ENCODE measurements at regions not wholly inside any gene's neighbourhood (a gene's known extent, or its start where the extent isn't known, plus 50 kb on each side); places are given as distances from the start of the nearest gene placed in this dataset.

DNA sequence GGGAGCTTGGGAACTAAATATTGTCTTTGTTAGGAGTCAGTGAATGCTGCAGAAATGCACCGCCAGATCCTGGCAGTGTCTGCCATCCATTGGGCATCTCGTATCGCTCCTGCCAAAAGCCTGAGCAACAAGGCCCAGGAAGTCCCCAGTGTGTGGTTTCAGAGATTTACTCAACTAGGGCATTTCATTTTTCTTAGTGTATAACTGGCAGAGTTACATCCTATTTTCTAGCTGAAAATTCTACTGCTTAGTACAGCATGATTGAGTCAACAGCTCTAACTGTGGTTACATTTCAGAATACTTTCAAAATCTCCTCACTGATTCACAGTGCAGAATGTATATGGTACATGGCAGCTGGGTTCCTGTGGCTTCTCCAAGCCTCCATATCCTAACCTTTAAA, 95.8 kb upstream of the CREB5 start:
- ChIA-PET POLR2A (no interaction called here), CTCF (no interaction called here)
- H3K4me1 ChIP-seq = no peaks in the 10 kb centered on the region
- H3K4me2 ChIP-seq = no peak overlapping the region
- H3K9me3 ChIP-seq = 0 out of 3 replicates have a peak, but pooled peaks cover 3% of the 10 kb centered on the region
- no peak overlapping the region for H3K4me3 ChIP-seq
- TF ChIP-seq PHF8 (IDR thresholded peaks at IDR 0.05; ENCODE audit: borderline replicate concordance, low read depth) (no peak), TP53 (CRISPR knock-in tag; IDR thresholded peaks at IDR 0.05) (no peak), EP300 (IDR thresholded peaks at IDR 0.05) (no peak), RARB (CRISPR knock-in tag; IDR thresholded peaks at IDR 0.05) (no peak), HOXB13 (CRISPR knock-in tag; IDR thresholded peaks at IDR 0.05; ENCODE audit: low read depth) (no peak), KDM1A (IDR thresholded peaks at IDR 0.05; ENCODE audit: low read depth) (no peak), GATA3 (IDR thresholded peaks at IDR 0.05; ENCODE audit: borderline replicate concordance) (no peak), CEBPB (IDR thresholded peaks at IDR 0.05) (no peak)
- TF ChIP-seq, protein P1, sequence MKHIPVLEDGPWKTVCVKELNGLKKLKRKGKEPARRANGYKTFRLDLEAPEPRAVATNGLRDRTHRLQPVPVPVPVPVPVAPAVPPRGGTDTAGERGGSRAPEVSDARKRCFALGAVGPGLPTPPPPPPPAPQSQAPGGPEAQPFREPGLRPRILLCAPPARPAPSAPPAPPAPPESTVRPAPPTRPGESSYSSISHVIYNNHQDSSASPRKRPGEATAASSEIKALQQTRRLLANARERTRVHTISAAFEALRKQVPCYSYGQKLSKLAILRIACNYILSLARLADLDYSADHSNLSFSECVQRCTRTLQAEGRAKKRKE (CRISPR knock-in tag; IDR thresholded peaks at IDR 0.05; ENCODE audit: low read depth) = no peak
- TF ChIP-seq, protein P2, sequence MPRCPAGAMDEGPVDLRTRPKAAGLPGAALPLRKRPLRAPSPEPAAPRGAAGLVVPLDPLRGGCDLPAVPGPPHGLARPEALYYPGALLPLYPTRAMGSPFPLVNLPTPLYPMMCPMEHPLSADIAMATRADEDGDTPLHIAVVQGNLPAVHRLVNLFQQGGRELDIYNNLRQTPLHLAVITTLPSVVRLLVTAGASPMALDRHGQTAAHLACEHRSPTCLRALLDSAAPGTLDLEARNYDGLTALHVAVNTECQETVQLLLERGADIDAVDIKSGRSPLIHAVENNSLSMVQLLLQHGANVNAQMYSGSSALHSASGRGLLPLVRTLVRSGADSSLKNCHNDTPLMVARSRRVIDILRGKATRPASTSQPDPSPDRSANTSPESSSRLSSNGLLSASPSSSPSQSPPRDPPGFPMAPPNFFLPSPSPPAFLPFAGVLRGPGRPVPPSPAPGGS (IDR thresholded peaks at IDR 0.05) = no peak
- TF ChIP-seq, protein P3, sequence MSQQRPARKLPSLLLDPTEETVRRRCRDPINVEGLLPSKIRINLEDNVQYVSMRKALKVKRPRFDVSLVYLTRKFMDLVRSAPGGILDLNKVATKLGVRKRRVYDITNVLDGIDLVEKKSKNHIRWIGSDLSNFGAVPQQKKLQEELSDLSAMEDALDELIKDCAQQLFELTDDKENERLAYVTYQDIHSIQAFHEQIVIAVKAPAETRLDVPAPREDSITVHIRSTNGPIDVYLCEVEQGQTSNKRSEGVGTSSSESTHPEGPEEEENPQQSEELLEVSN (IDR thresholded peaks at IDR 0.05; ENCODE audit: borderline replicate concordance, low read depth) = no peak
- ATAC-seq (no peak), DNase-seq (ENCODE audit: low read depth in 1 of 2, low spot score in 1 of 2) (no peak), FAIRE-seq (no peak)
- WGBS (ENCODE audit: missing lambda C conversion rate) = 72% methylated on average over 3 of the region's 3 CpGs
- H3K27ac ChIP-seq = no peak overlapping the region

DNA sequence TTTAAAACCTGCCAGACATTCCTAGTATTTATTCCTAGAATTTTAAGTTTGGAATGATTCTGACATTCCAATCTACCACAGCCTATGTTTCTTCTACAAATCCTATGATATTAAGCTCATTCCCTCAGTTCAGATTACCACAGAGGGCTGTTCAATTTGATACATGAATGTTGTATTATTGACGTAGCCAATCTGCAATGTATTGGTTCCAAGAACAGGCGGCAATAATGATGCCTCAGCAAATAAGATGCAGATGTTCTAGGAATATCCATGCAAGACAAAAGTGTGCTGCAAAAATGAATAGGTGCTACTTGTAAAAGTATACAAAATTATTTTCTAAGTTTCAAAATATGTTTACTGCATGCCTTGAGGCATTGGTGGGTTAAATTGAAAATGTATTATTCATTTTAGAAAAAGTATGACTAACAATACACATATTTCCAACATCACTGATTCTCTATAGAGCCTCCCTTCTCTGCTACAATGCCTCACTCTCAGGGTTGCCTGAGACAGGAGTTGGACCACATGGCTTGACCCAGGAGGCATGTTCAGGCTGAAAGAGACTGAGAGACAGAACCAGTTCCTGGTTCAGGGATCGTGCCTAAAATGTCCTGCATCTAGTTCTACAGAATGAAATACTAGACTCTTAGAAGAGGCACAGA, 94.1 kb upstream of the CREB5 start:
- ATAC-seq (no peak), FAIRE-seq (no peak), DNase-seq (ENCODE audit: low read depth in 1 of 2, low spot score in 1 of 2) (no peak)
- CTCF ChIA-PET = interaction anchor here (1.2 kb wide), 1 partner anchor 19 kb away, joined by 6 read pairs; no protein-coding TSS in a partner anchor
- Histone ChIP-seq H3K9me3 (no peaks in the 10 kb centered on the region), H3K4me3 (no peak overlapping the region), H3K27ac (no peak overlapping the region), H3K4me1 (no peaks in the 10 kb centered on the region), H3K4me2 (no peak overlapping the region)
- WGBS (ENCODE audit: missing lambda C conversion rate) = 41% methylated on average over 3 of the region's 3 CpGs
- POLR2A ChIA-PET = no interaction called here
- no peak for TF ChIP-seq ZC3H11A (IDR thresholded peaks at IDR 0.05)
- peak; percentile 76 for TF ChIP-seq MAFK (IDR thresholded peaks at IDR 0.05; ENCODE audit: partially characterized antibody)

DNA sequence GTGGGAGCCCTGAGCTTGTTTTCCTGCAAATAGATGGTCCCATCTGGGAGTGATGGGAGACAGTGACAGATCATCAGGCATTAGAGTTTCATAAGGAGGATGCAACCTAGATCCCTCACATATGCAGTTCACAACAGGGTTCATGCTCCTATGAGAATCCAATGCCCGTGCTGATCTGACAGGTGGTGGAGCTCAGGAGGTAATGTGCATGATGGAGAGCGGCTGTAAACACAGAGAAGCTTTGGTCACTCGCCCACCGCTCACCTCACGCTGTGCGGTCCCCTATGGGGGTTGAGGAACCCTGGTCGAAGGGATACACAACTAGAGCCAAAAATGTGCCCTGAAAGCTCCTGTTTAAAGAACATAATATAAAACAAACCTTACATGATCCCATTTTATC, 88.5 kb upstream of the CREB5 start:
- CTCF ChIA-PET = interaction anchor here (0.9 to 1.9 kb wide), 3 partner anchors 11 to 25 kb away, joined by 3 to 9 read pairs (median 4); no protein-coding TSS in a partner anchor
- TF ChIP-seq MYC (IDR thresholded peaks at IDR 0.05; ENCODE audit: borderline replicate concordance, low read length) = no peak
- Histone ChIP-seq H3K4me2 (no peak overlapping the region), H3K9me3 (no peaks in the 10 kb centered on the region), H3K27ac (no peak overlapping the region), H3K4me1 (no peaks in the 10 kb centered on the region), H3K4me3 (no peak overlapping the region)
- 63% methylated on average over 7 of the region's 7 CpGs for WGBS (ENCODE audit: missing lambda C conversion rate)
- DNase-seq (ENCODE audit: low read depth in 1 of 2, low spot score in 1 of 2) (no peak), ATAC-seq (no peak), FAIRE-seq (no peak)
- POLR2A ChIA-PET = no interaction called here

DNA sequence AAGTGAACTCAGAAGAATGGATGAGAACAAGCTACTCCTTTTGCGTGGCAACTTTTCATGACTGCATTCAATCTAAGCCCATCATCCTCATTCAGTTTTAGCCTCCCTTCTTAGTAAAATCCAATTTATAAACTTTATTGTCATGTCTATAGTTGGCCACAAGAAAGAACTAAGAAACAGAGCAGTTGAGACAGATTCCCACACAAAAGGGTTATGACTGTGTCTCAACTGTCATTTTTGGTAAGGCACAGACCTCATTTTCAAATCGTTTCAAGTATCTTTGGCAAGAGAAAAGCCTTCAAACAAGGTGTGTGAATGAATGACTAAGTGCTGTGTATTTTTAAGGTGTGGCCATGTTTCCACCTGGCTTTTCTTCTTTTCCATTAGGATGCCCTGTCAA, 84.2 kb upstream of the CREB5 start:
- CTCF ChIA-PET = interaction anchor here (0.8 kb wide), 2 partner anchors 29 to 526 kb away, joined by 3 read pairs; no protein-coding TSS in a partner anchor
- no peak overlapping the region for H3K27ac ChIP-seq
- WGBS (ENCODE audit: missing lambda C conversion rate) = 50% methylated on average over 2 of the region's 2 CpGs
- TF ChIP-seq FOSB (CRISPR knock-in tag; IDR thresholded peaks at IDR 0.05) (no peak), ZC3H11A (IDR thresholded peaks at IDR 0.05) (no peak), HOXA7 (CRISPR knock-in tag; IDR thresholded peaks at IDR 0.05) (no peak), RFX5 (IDR thresholded peaks at IDR 0.05) (no peak), FOXS1 (CRISPR knock-in tag; IDR thresholded peaks at IDR 0.05) (no peak), TP53 (CRISPR knock-in tag; IDR thresholded peaks at IDR 0.05) (no peak), NFE2L2 (conservative IDR thresholded peaks at IDR 0.05; ENCODE audit: low read length) (no peak), MAFK (IDR thresholded peaks at IDR 0.05; ENCODE audit: partially characterized antibody) (no peak)
- TF ChIP-seq, protein P4, sequence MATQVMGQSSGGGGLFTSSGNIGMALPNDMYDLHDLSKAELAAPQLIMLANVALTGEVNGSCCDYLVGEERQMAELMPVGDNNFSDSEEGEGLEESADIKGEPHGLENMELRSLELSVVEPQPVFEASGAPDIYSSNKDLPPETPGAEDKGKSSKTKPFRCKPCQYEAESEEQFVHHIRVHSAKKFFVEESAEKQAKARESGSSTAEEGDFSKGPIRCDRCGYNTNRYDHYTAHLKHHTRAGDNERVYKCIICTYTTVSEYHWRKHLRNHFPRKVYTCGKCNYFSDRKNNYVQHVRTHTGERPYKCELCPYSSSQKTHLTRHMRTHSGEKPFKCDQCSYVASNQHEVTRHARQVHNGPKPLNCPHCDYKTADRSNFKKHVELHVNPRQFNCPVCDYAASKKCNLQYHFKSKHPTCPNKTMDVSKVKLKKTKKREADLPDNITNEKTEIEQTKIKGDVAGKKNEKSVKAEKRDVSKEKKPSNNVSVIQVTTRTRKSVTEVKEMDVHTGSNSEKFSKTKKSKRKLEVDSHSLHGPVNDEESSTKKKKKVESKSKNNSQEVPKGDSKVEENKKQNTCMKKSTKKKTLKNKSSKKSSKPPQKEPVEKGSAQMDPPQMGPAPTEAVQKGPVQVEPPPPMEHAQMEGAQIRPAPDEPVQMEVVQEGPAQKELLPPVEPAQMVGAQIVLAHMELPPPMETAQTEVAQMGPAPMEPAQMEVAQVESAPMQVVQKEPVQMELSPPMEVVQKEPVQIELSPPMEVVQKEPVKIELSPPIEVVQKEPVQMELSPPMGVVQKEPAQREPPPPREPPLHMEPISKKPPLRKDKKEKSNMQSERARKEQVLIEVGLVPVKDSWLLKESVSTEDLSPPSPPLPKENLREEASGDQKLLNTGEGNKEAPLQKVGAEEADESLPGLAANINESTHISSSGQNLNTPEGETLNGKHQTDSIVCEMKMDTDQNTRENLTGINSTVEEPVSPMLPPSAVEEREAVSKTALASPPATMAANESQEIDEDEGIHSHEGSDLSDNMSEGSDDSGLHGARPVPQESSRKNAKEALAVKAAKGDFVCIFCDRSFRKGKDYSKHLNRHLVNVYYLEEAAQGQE (IDR thresholded peaks at IDR 0.05) = no peak
- TF ChIP-seq, protein P3 (IDR thresholded peaks at IDR 0.05; ENCODE audit: borderline replicate concordance, low read depth) = no peak
- TF ChIP-seq, protein P5, sequence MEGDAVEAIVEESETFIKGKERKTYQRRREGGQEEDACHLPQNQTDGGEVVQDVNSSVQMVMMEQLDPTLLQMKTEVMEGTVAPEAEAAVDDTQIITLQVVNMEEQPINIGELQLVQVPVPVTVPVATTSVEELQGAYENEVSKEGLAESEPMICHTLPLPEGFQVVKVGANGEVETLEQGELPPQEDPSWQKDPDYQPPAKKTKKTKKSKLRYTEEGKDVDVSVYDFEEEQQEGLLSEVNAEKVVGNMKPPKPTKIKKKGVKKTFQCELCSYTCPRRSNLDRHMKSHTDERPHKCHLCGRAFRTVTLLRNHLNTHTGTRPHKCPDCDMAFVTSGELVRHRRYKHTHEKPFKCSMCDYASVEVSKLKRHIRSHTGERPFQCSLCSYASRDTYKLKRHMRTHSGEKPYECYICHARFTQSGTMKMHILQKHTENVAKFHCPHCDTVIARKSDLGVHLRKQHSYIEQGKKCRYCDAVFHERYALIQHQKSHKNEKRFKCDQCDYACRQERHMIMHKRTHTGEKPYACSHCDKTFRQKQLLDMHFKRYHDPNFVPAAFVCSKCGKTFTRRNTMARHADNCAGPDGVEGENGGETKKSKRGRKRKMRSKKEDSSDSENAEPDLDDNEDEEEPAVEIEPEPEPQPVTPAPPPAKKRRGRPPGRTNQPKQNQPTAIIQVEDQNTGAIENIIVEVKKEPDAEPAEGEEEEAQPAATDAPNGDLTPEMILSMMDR (IDR thresholded peaks at IDR 0.05) = no peak

More for the DNA sequence above, 84.2 kb upstream of the CREB5 start:
- POLR2A ChIA-PET = no interaction called here
- no peak overlapping the region for H3K4me2 ChIP-seq
- no peak overlapping the region for H3K4me3 ChIP-seq
- no peaks in the 10 kb centered on the region for H3K4me1 ChIP-seq
- ATAC-seq (no peak), FAIRE-seq (no peak), DNase-seq (ENCODE audit: low read depth in 1 of 2, low spot score in 1 of 2) (no peak)
- H3K9me3 ChIP-seq = no peaks in the 10 kb centered on the region

Data from A549 (cell line).